PC-3 (cell line): ENCODE measurements at regions not wholly inside any gene's neighbourhood (a gene's known extent, or its start where the extent isn't known, plus 50 kb on each side); places are given as distances from the start of the nearest gene placed in this dataset.

Source experiments
- ATAC-seq: fragments of 200-7000 bp; cut with Tn5 transposase; 2 replicates; pipeline ENCODE4 v1.9.1; 2020; ENCODE audit warnings: mild to moderate bottlenecking, moderate library complexity
- BruUV-seq: library from RNA; stranded (reverse); fragments of 400-500 nt; replicated peaks from 2 replicates; lab custom pipeline; 2021; lab: Mats Ljungman, UMichigan
- CTCF ChIA-PET: fragments of 300-600 bp; sonication (Branson Sonifier 250); formaldehyde crosslinking; loops from one replicate; lab custom pipeline; 2022; ENCODE audit warnings: antibody characterized with exemption; lab: Charles Lee
- POLR2A ChIA-PET: fragments of 300-600 bp; sonication (Branson Sonifier 250); formaldehyde crosslinking; loops from one replicate; lab custom pipeline; 2022; ENCODE audit warnings: antibody characterized with exemption; ENCODE audit not compliant: unreplicated experiment; lab: Charles Lee
- DNase-seq: peaks from one replicate; pipeline ENCODE4 v3.0.0-alpha.2; 2015
- H2AFZ ChIP-seq: fragments of 300-600 bp; sonication (generic); 2 replicates; pipeline ENCODE4 v1.6.0; 2016; ENCODE audit warnings: antibody characterized with exemption, low read length
- H3F3A ChIP-seq: fragments of 300-600 bp; sonication (generic); one replicate; pipeline ENCODE4 v1.6.0; 2017; ENCODE audit warnings: antibody characterized with exemption, low read length, control low read depth, mild to moderate bottlenecking; ENCODE audit not compliant: unreplicated experiment
- H3K27ac ChIP-seq: fragments of 300-600 bp; sonication (generic); 2 replicates; pipeline ENCODE4 v1.5.1; 2016; ENCODE audit warnings: mild to moderate bottlenecking, low read length
- H3K27me3 ChIP-seq: fragments of 300-600 bp; sonication (generic); 2 replicates; pipeline ENCODE4 v1.6.1; 2016; ENCODE audit warnings: low read length, mixed read lengths
- H3K36me3 ChIP-seq: fragments of 300-600 bp; sonication (generic); 2 replicates; pipeline ENCODE4 v1.6.1; 2016; ENCODE audit warnings: low read depth, mixed run types, low read length, mixed read lengths
- H3K4me1 ChIP-seq: fragments of 300-600 bp; sonication (generic); 2 replicates; pipeline ENCODE4 v1.5.1; 2016; ENCODE audit warnings: low read length; ENCODE audit not compliant: insufficient read depth
- H3K4me2 ChIP-seq: fragments of 300-600 bp; sonication (generic); 2 replicates; pipeline ENCODE4 v1.6.0; 2016; ENCODE audit warnings: low read length
- H3K4me3 ChIP-seq: fragments of 300-600 bp; sonication (generic); 2 replicates; pipeline ENCODE4 v1.5.1; 2016; ENCODE audit warnings: mild to moderate bottlenecking, low read length, mixed read lengths
- H3K79me2 ChIP-seq: fragments of 300-600 bp; sonication (generic); 2 replicates; pipeline ENCODE4 v1.6.1; 2017; ENCODE audit warnings: low read length, mixed read lengths
- H3K9ac ChIP-seq: fragments of 300-600 bp; sonication (generic); 2 replicates; pipeline ENCODE4 v1.6.0; 2016; ENCODE audit warnings: mild to moderate bottlenecking, low read length
- H3K9me2 ChIP-seq: fragments of 300-600 bp; sonication (generic); replicated peaks from 2 replicates; pipeline ENCODE4 v1.6.1; 2016; ENCODE audit warnings: mixed run types, low read length, mixed read lengths
- H3K9me3 ChIP-seq: fragments of 300-600 bp; sonication (generic); 2 replicates; pipeline ENCODE4 v1.6.1; 2016; ENCODE audit warnings: low read length, mixed read lengths
- H4K20me1 ChIP-seq: fragments of 300-600 bp; sonication (generic); 2 replicates; pipeline ENCODE4 v1.6.1; 2016; ENCODE audit warnings: low read length, mixed read lengths
- CTCF ChIP-seq: fragments of 300-600 bp; sonication (generic); conservative IDR thresholded peaks from 2 replicates; pipeline ENCODE4 v1.5.1; 2017; ENCODE audit warnings: antibody characterized with exemption, low read depth, mild to moderate bottlenecking, low read length
- EZH2 ChIP-seq: fragments of 300-600 bp; sonication (generic); IDR thresholded peaks from one replicate; pipeline ENCODE4 v1.6.1; 2017; ENCODE audit warnings: antibody characterized with exemption, mild to moderate bottlenecking, low read length; ENCODE audit not compliant: unreplicated experiment
- EZH2phosphoT487 ChIP-seq: fragments of 300-600 bp; sonication (generic); IDR thresholded peaks from 2 replicates; pipeline ENCODE4 v1.6.1; 2018; ENCODE audit warnings: mild to moderate bottlenecking, antibody characterized with exemption, low read length, borderline replicate concordance
- intact Hi-C: fragments of 100-400 bp; cut with micrococcal nuclease; formaldehyde crosslinking; loops from 2 replicates; pipeline ENCODE4 v1.9.0; 2023

- TF ChIP-seq EZH2phosphoT487 (no peak), CTCF (no peak), EZH2 (no peak)
- intact Hi-C loops, result no loop called here
- Histone ChIP-seq H3F3A (no peaks in the 10 kb centered on the region), H3K79me2 (no peaks in the 10 kb centered on the region), H3K27me3 (0 out of 2 replicates have a peak, but pooled peaks cover 5% of the 10 kb centered on the region), H2AFZ (no peak overlapping the region), H4K20me1 (no peaks in the 10 kb centered on the region), H3K4me2 (no peak overlapping the region), H3K36me3 (no peaks in the 10 kb centered on the region), H3K4me1 (no peaks in the 10 kb centered on the region), H3K4me3 (no peak overlapping the region), H3K27ac (no peak overlapping the region), H3K9me2 (no peaks in the 10 kb centered on the region), H3K9ac (no peak overlapping the region), H3K9me3 (no peaks in the 10 kb centered on the region)
- no TSS peak for BruUV-seq
- DNase-seq (no peak), ATAC-seq (no peak)
- CTCF ChIA-PET, result no interaction called here
- POLR2A ChIA-PET, result no interaction called here
Observed at GRCh38 chr10:43820663-43821062, 172.0 kb upstream of the ZNF32 start.

- Histone ChIP-seq H2AFZ (no peak overlapping the region), H3K4me1 (no peaks in the 10 kb centered on the region), H3K9me2 (no peaks in the 10 kb centered on the region), H3K4me3 (no peak overlapping the region), H3K79me2 (no peaks in the 10 kb centered on the region), H3K27me3 (0 out of 2 replicates have a peak, but pooled peaks cover 5% of the 10 kb centered on the region), H3F3A (no peaks in the 10 kb centered on the region), H3K4me2 (no peak overlapping the region), H3K36me3 (no peaks in the 10 kb centered on the region), H3K9me3 (no peaks in the 10 kb centered on the region), H3K9ac (no peak overlapping the region), H3K27ac (no peak overlapping the region), H4K20me1 (no peaks in the 10 kb centered on the region)
- TF ChIP-seq EZH2phosphoT487 (no peak), CTCF (no peak), EZH2 (no peak)
- DNase-seq (no peak), ATAC-seq (no peak)
- CTCF ChIA-PET, result no interaction called here
- no TSS peak for BruUV-seq
- intact Hi-C loops, result no loop called here
- POLR2A ChIA-PET, result no interaction called here
Observed at GRCh38 chr10:43819464-43820230, 171.0 kb upstream of the ZNF32 start.

- no peak overlapping the region for H3K9ac ChIP-seq
- no peak for ATAC-seq
Observed at GRCh38 chr10:43818687-43819086, 170.0 kb upstream of the ZNF32 start.

More at GRCh38 chr10:43818687-43819086, 170.0 kb upstream of the ZNF32 start:
- H3F3A ChIP-seq, result no peaks in the 10 kb centered on the region
- no peak for DNase-seq
- intact Hi-C loops, result no loop called here
- ChIA-PET POLR2A (no interaction called here), CTCF (no interaction called here)
- 0 out of 2 replicates have a peak, but pooled peaks cover 5% of the 10 kb centered on the region for H3K27me3 ChIP-seq
- no peak overlapping the region for H2AFZ ChIP-seq
- H3K4me1 ChIP-seq, result no peaks in the 10 kb centered on the region
- no peak overlapping the region for H3K27ac ChIP-seq
- no peaks in the 10 kb centered on the region for H4K20me1 ChIP-seq
- no peaks in the 10 kb centered on the region for H3K79me2 ChIP-seq
- no peaks in the 10 kb centered on the region for H3K9me3 ChIP-seq
- no peaks in the 10 kb centered on the region for H3K9me2 ChIP-seq
- BruUV-seq, result no TSS peak
- TF ChIP-seq EZH2 (no peak), CTCF (no peak), EZH2phosphoT487 (no peak)
- no peak overlapping the region for H3K4me2 ChIP-seq
- no peaks in the 10 kb centered on the region for H3K36me3 ChIP-seq
- H3K4me3 ChIP-seq, result no peak overlapping the region
